GM12892 (cell line): ENCODE measurements at regions not wholly inside any gene's neighbourhood (a gene's known extent, or its start where the extent isn't known, plus 50 kb on each side); places are given as distances from the start of the nearest gene placed in this dataset.

Source experiments
- POLR2A ChIP-seq: IDR thresholded peaks from 2 replicates; pipeline ENCODE4 v1.6.1; 2011; ENCODE audit warnings: low read depth, low read length, control low read depth
- POLR2AphosphoS5 ChIP-seq: IDR thresholded peaks from 2 replicates; pipeline ENCODE4 v1.6.1; 2011; ENCODE audit warnings: low read depth, low read length, control low read depth

DNA sequence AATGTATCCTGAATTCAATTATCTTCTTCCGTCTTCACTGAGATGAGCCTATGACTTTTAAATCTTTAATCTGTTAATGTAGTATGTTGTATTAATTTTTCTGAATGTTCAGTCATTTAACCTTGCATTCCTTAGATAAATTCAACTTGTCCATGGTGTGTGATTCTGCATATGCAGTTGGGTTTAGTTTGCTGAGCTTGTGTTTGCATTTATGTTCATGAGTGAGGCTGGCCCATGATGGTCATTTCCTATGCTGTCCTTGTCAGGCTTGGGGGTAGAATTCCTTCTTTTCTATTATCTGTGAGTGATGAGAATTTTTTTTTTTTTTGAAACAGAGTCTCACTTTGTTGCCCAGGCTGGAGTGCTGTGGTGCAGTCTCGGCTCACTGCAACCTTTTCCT lies 131.8 kb upstream of the COL5A1 start:
- no peak for TF ChIP-seq POLR2AphosphoS5
- no peak for TF ChIP-seq POLR2A
